Astrocyte (in vitro differentiated cells and primary cell): ENCODE measurements at regions not wholly inside any gene's neighbourhood (a gene's known extent, or its start where the extent isn't known, plus 50 kb on each side); places are given as distances from the start of the nearest gene placed in this dataset.
"Not testable (repeated sequence)": the region's sequence is repeated elsewhere in the genome, so short reads cannot be mapped to it uniquely, and the experiment has no call there.

ENCODE experiments used
- DNase-seq: peaks from one replicate; pipeline ENCODE4 v3.0.0-alpha.2; 2010; ENCODE audit warnings: low read depth
- FAIRE-seq: peaks from 2 replicates; lab custom pipeline; 2011; peaks lifted over from hg19 to GRCh38; lab: Jason Lieb, UNC
- H2AFZ ChIP-seq: 2 replicates; pipeline ENCODE4 v1.6.0; 2012; ENCODE audit warnings: low read depth, low read length, inconsistent platforms
- H3K27ac ChIP-seq: 2 replicates; pipeline ENCODE4 v1.5.1; 2011; ENCODE audit warnings: low read depth, low read length, inconsistent platforms
- H3K27me3 ChIP-seq: 2 replicates; pipeline ENCODE4 v1.6.0; 2011; ENCODE audit warnings: low read length, inconsistent platforms; ENCODE audit not compliant: insufficient read depth
- H3K36me3 ChIP-seq: 2 replicates; pipeline ENCODE4 v1.5.1; 2011; ENCODE audit warnings: low read length, inconsistent platforms; ENCODE audit not compliant: insufficient read depth
- H3K4me1 ChIP-seq: 2 replicates; pipeline ENCODE4 v1.5.1; 2011; ENCODE audit warnings: low read length, inconsistent platforms; ENCODE audit not compliant: insufficient read depth
- H3K4me2 ChIP-seq: 2 replicates; pipeline ENCODE4 v1.6.0; 2012; ENCODE audit warnings: low read length, inconsistent platforms
- H3K4me3 ChIP-seq: 2 replicates; pipeline ENCODE4 v1.5.1; 2011; ENCODE audit warnings: low read depth, mild to moderate bottlenecking, low read length, inconsistent platforms; ENCODE audit not compliant: insufficient read depth
- H3K79me2 ChIP-seq: 2 replicates; pipeline ENCODE4 v1.6.0; 2012; ENCODE audit warnings: mild to moderate bottlenecking, low read length, inconsistent platforms; ENCODE audit not compliant: insufficient read depth
- H3K9ac ChIP-seq: 2 replicates; pipeline ENCODE4 v1.6.0; 2012; ENCODE audit warnings: mild to moderate bottlenecking, low read length, inconsistent platforms
- H3K9me3 ChIP-seq: 2 replicates; pipeline ENCODE4 v1.5.1; 2012; ENCODE audit warnings: low read depth, mild to moderate bottlenecking, low read length, inconsistent platforms; ENCODE audit not compliant: insufficient read depth
- H4K20me1 ChIP-seq: 2 replicates; pipeline ENCODE4 v1.6.0; 2012; ENCODE audit warnings: low read length, inconsistent platforms; ENCODE audit not compliant: insufficient read depth
- H3K27ac Mint-ChIP-seq: one replicate; pipeline ENCODE4 v1.8.0; 2021; ENCODE audit warnings: mild to moderate bottlenecking, mixed read lengths; ENCODE audit not compliant: unreplicated experiment
- H3K27me3 Mint-ChIP-seq: one replicate; pipeline ENCODE4 v1.8.0; 2021; ENCODE audit warnings: low read depth, mixed read lengths; ENCODE audit not compliant: unreplicated experiment
- H3K36me3 Mint-ChIP-seq: one replicate; pipeline ENCODE4 v1.8.0; 2021; ENCODE audit warnings: low read depth, mixed read lengths; ENCODE audit not compliant: unreplicated experiment
- H3K4me1 Mint-ChIP-seq: one replicate; pipeline ENCODE4 v1.8.0; 2021; ENCODE audit warnings: low read depth, mixed read lengths; ENCODE audit not compliant: unreplicated experiment
- H3K4me3 Mint-ChIP-seq: one replicate; pipeline ENCODE4 v1.8.0; 2021; ENCODE audit warnings: mild to moderate bottlenecking, moderate library complexity, mixed read lengths; ENCODE audit not compliant: unreplicated experiment
- H3K9me3 Mint-ChIP-seq: one replicate; pipeline ENCODE4 v1.8.0; 2021; ENCODE audit warnings: mild to moderate bottlenecking, mixed read lengths; ENCODE audit not compliant: unreplicated experiment
- CTCF ChIP-seq: IDR thresholded peaks from 2 replicates; pipeline ENCODE4 v1.5.1; 2011; ENCODE audit warnings: low read depth, mild to moderate bottlenecking, inconsistent platforms, low read length, moderate library complexity; ENCODE audit not compliant: insufficient read depth
- EZH2 ChIP-seq: IDR thresholded peaks from 2 replicates; pipeline ENCODE4 v1.6.1; 2012; ENCODE audit warnings: mild to moderate bottlenecking, low read length, inconsistent platforms; ENCODE audit not compliant: insufficient read depth

DNA sequence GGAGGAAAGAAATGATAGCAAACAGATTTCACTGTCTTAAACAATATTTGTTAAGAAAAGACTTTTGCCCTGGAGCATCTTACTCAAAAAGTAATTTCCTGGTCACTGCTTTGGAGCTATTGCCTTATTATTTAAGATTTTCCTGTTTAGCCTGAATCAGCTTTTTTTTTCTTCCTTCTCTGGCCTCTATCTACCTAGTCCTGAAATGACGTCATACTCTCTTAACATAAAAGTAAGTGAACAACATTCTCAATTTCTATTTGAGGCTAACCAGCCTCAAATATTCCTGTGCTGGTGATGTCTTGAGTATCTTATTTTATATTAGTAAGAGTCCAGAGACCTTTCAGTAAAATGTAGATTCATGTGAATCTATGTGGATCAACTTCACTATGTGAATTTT lies 221.9 kb upstream of the ALCAM start:
- H4K20me1 ChIP-seq: no peaks in the 10 kb centered on the region
- H3K4me1 Mint-ChIP-seq: no peaks in the 10 kb centered on the region
- no peak overlapping the region for H3K9ac ChIP-seq
- no peaks in the 10 kb centered on the region for H3K36me3 Mint-ChIP-seq
- H3K27ac ChIP-seq: no peak overlapping the region
- H3K4me2 ChIP-seq: no peak overlapping the region
- no peak overlapping the region for H3K4me3 Mint-ChIP-seq
- no peak overlapping the region for H3K27ac Mint-ChIP-seq
- no peaks in the 10 kb centered on the region for H3K27me3 Mint-ChIP-seq
- DNase-seq (no peak), FAIRE-seq (no peak)
- no peaks in the 10 kb centered on the region for H3K36me3 ChIP-seq
- H3K9me3 ChIP-seq: no peaks in the 10 kb centered on the region
- TF ChIP-seq EZH2 (no peak), CTCF (no peak)
- H3K9me3 Mint-ChIP-seq: peaks cover 3% of the 10 kb centered on the region
- H3K27me3 ChIP-seq: no peaks in the 10 kb centered on the region
- no peak overlapping the region for H2AFZ ChIP-seq
- no peaks in the 10 kb centered on the region for H3K4me1 ChIP-seq
- no peak overlapping the region for H3K4me3 ChIP-seq
- H3K79me2 ChIP-seq: no peaks in the 10 kb centered on the region

GRCh38 chr3:105145511-105145910 lies 221.2 kb upstream of the ALCAM start:
- H2AFZ ChIP-seq: no peak overlapping the region
- FAIRE-seq: no peak
- no peak for DNase-seq
- H3K27ac Mint-ChIP-seq: no peak overlapping the region
- no peaks in the 10 kb centered on the region for H3K9me3 ChIP-seq
- no peaks in the 10 kb centered on the region for H3K79me2 ChIP-seq
- no peaks in the 10 kb centered on the region for H3K4me1 Mint-ChIP-seq
- TF ChIP-seq CTCF (no peak), EZH2 (no peak)
- no peak overlapping the region for H3K4me3 ChIP-seq
- no peaks in the 10 kb centered on the region for H3K4me1 ChIP-seq
- H3K9ac ChIP-seq: no peak overlapping the region
- H4K20me1 ChIP-seq: no peaks in the 10 kb centered on the region
- no peak overlapping the region for H3K4me2 ChIP-seq
- H3K36me3 Mint-ChIP-seq: no peaks in the 10 kb centered on the region
- peaks cover 5% of the 10 kb centered on the region for H3K9me3 Mint-ChIP-seq
- no peaks in the 10 kb centered on the region for H3K27me3 Mint-ChIP-seq
- no peak overlapping the region for H3K27ac ChIP-seq
- H3K4me3 Mint-ChIP-seq: no peak overlapping the region
- H3K27me3 ChIP-seq: no peaks in the 10 kb centered on the region
- no peaks in the 10 kb centered on the region for H3K36me3 ChIP-seq

- not testable (repeated sequence) for H3K4me1 Mint-ChIP-seq, FAIRE-seq, H3K4me3 ChIP-seq
Measured at GRCh38 chr3:105149197-105149596, 217.5 kb upstream of the ALCAM start.

More at GRCh38 chr3:105149197-105149596, 217.5 kb upstream of the ALCAM start:
- H3K36me3 Mint-ChIP-seq, DNase-seq, H3K4me2 ChIP-seq, H2AFZ ChIP-seq, H3K4me3 Mint-ChIP-seq, H3K9ac ChIP-seq, H3K27ac Mint-ChIP-seq, H3K4me1 ChIP-seq, H3K27me3 ChIP-seq, H4K20me1 ChIP-seq, H3K36me3 ChIP-seq, H3K9me3 ChIP-seq, H3K27ac ChIP-seq, H3K9me3 Mint-ChIP-seq, H3K79me2 ChIP-seq, H3K27me3 Mint-ChIP-seq: not testable (repeated sequence)
